WTC11 (cell line): ENCODE measurements at regions not wholly inside any gene's neighbourhood (a gene's known extent, or its start where the extent isn't known, plus 50 kb on each side); places are given as distances from the start of the nearest gene placed in this dataset.
"Not testable (repeated sequence)": the region's sequence is repeated elsewhere in the genome, so short reads cannot be mapped to it uniquely, and the experiment has no call there.

Source experiments
- ATAC-seq: fragments of 200-7000 bp; cut with Tn5 transposase; 2 replicates; pipeline ENCODE4 v1.10.0; 2021; ENCODE audit warnings: mild to moderate bottlenecking, moderate library complexity
- CTCF ChIA-PET: fragments of 300-600 bp; sonication (Branson Sonifier 250); formaldehyde crosslinking; loops from one replicate; lab custom pipeline; 2021; ENCODE audit warnings: antibody characterized with exemption; lab: Charles Lee
- POLR2A ChIA-PET: fragments of 350-600 bp; sonication (Branson Sonifier 250); formaldehyde crosslinking; loops from one replicate; lab custom pipeline; 2021; ENCODE audit warnings: antibody characterized with exemption; lab: Charles Lee
- DNase-seq: peaks from one replicate; pipeline ENCODE4 v3.0.0; 2021; ENCODE audit warnings: low spot score
- H3K27ac Mint-ChIP-seq: 2 replicates; pipeline ENCODE4 v1.8.0; 2021; ENCODE audit warnings: mixed read lengths
- H3K27me3 Mint-ChIP-seq: 2 replicates; pipeline ENCODE4 v1.8.0; 2021; ENCODE audit warnings: low read depth, mild to moderate bottlenecking, moderate library complexity, mixed read lengths
- H3K36me3 Mint-ChIP-seq: 2 replicates; pipeline ENCODE4 v1.8.0; 2021; ENCODE audit warnings: mixed read lengths
- H3K4me1 Mint-ChIP-seq: 2 replicates; pipeline ENCODE4 v1.8.0; 2022; ENCODE audit warnings: mixed read lengths
- H3K4me3 Mint-ChIP-seq: 2 replicates; pipeline ENCODE4 v1.8.0; 2021; ENCODE audit warnings: mild to moderate bottlenecking, moderate library complexity, mixed read lengths
- H3K9me3 Mint-ChIP-seq: 2 replicates; pipeline ENCODE4 v1.8.0; 2021; ENCODE audit warnings: mixed read lengths
- ATF2 ChIP-seq: sonication (generic); formaldehyde crosslinking; IDR thresholded peaks from 2 replicates; pipeline ENCODE4 v1.8.1; 2022; ENCODE audit warnings: low read depth, missing genetic modification reagents, borderline replicate concordance
- EMX1 ChIP-seq: fragments of 250-450 bp; sonication (Bioruptor Pico); IDR thresholded peaks from 2 replicates; pipeline ENCODE4 v1.8.0; 2021; ENCODE audit warnings: mild to moderate bottlenecking
- ETV6 ChIP-seq: sonication (generic); formaldehyde crosslinking; IDR thresholded peaks from 2 replicates; pipeline ENCODE4 v1.8.1; 2022; ENCODE audit warnings: mild to moderate bottlenecking, missing genetic modification reagents
- FOXJ3 ChIP-seq: sonication (generic); formaldehyde crosslinking; IDR thresholded peaks from 2 replicates; pipeline ENCODE4 v1.9.0; 2021; ENCODE audit warnings: missing genetic modification reagents, mild to moderate bottlenecking, borderline replicate concordance
- FOXK1 ChIP-seq: sonication (generic); formaldehyde crosslinking; IDR thresholded peaks from 2 replicates; pipeline ENCODE4 v1.8.0; 2022; ENCODE audit warnings: mild to moderate bottlenecking, moderate library complexity, missing genetic modification reagents
- FOXP1 ChIP-seq: sonication (generic); formaldehyde crosslinking; IDR thresholded peaks from 2 replicates; pipeline ENCODE4 v1.8.0; 2022; ENCODE audit warnings: missing genetic modification reagents, mild to moderate bottlenecking, moderate library complexity, borderline replicate concordance
- GRHL2 ChIP-seq: fragments of 250-450 bp; sonication (Bioruptor Pico); IDR thresholded peaks from 2 replicates; pipeline ENCODE4 v1.8.0; 2022; ENCODE audit warnings: mild to moderate bottlenecking, moderate library complexity; ENCODE audit not compliant: insufficient replicate concordance, severe bottlenecking
- HMGXB4 ChIP-seq: sonication (generic); formaldehyde crosslinking; IDR thresholded peaks from 2 replicates; pipeline ENCODE4 v1.8.1; 2023; ENCODE audit warnings: mild to moderate bottlenecking, moderate library complexity, missing genetic modification reagents
- MLX ChIP-seq: sonication (generic); formaldehyde crosslinking; IDR thresholded peaks from 2 replicates; pipeline ENCODE4 v1.8.1; 2023; ENCODE audit warnings: mild to moderate bottlenecking, missing genetic modification reagents, moderate library complexity
- RELA ChIP-seq: sonication (generic); formaldehyde crosslinking; IDR thresholded peaks from 2 replicates; pipeline ENCODE4 v1.8.1; 2022; ENCODE audit warnings: missing genetic modification reagents, mild to moderate bottlenecking, borderline replicate concordance
- RORB ChIP-seq: fragments of 250-450 bp; sonication (Bioruptor Pico); IDR thresholded peaks from 2 replicates; pipeline ENCODE4 v1.9.0; 2021; ENCODE audit warnings: mild to moderate bottlenecking
- SMAD4 ChIP-seq: sonication (generic); formaldehyde crosslinking; IDR thresholded peaks from 2 replicates; pipeline ENCODE4 v1.8.0; 2022; ENCODE audit warnings: mild to moderate bottlenecking, missing genetic modification reagents
- SP1 ChIP-seq: sonication (generic); formaldehyde crosslinking; conservative IDR thresholded peaks from 2 replicates; pipeline ENCODE4 v1.8.1; 2022; ENCODE audit warnings: missing genetic modification reagents
- ZMAT4 ChIP-seq: fragments of 250-450 bp; sonication (Bioruptor Pico); IDR thresholded peaks from 2 replicates; pipeline ENCODE4 v1.9.0; 2021; ENCODE audit warnings: mild to moderate bottlenecking
- ZNF121 ChIP-seq: sonication (generic); formaldehyde crosslinking; IDR thresholded peaks from 2 replicates; pipeline ENCODE4 v1.8.0; 2023; ENCODE audit warnings: missing genetic modification reagents
- ZNF219 ChIP-seq: sonication (generic); formaldehyde crosslinking; IDR thresholded peaks from 2 replicates; pipeline ENCODE4 v1.8.0; 2023; ENCODE audit warnings: missing genetic modification reagents, mild to moderate bottlenecking, borderline replicate concordance
- ZNF263 ChIP-seq: sonication (generic); formaldehyde crosslinking; IDR thresholded peaks from 2 replicates; pipeline ENCODE4 v1.8.1; 2022; ENCODE audit warnings: low read depth, mild to moderate bottlenecking, moderate library complexity, missing genetic modification reagents
- ZNF396 ChIP-seq: fragments of 250-450 bp; sonication (Bioruptor Pico); IDR thresholded peaks from 2 replicates; pipeline ENCODE4 v1.8.0; 2021; ENCODE audit warnings: mild to moderate bottlenecking, moderate library complexity, borderline replicate concordance
- ZSCAN18 ChIP-seq: fragments of 250-450 bp; sonication (Bioruptor Pico); IDR thresholded peaks from 2 replicates; pipeline ENCODE4 v2.1.2; 2022; ENCODE audit warnings: mild to moderate bottlenecking, moderate library complexity

- TF ChIP-seq HMGXB4 (CRISPR knock-in tag) (no peak), GRHL2 (CRISPR knock-in tag) (no peak)
Measured at GRCh38 chr10:81600185-81600584, 274.8 kb upstream of the NRG3 start (continued).

- ChIA-PET CTCF (no interaction called here), POLR2A (no interaction called here)
- DNase-seq (no peak), ATAC-seq (no peak)
- Mint-ChIP-seq H3K9me3 (no peaks in the 10 kb centered on the region), H3K27me3 (no peaks in the 10 kb centered on the region), H3K36me3 (no peaks in the 10 kb centered on the region), H3K4me1 (peaks cover 7% of the 10 kb centered on the region), H3K27ac (no peak overlapping the region), H3K4me3 (no peak overlapping the region)
- TF ChIP-seq ZMAT4 (CRISPR knock-in tag) (no peak), ATF2 (CRISPR knock-in tag) (no peak), ETV6 (no peak), FOXK1 (CRISPR knock-in tag) (no peak), RORB (no peak), SMAD4 (CRISPR knock-in tag) (no peak), ZNF121 (CRISPR knock-in tag) (no peak), EMX1 (CRISPR knock-in tag) (no peak), MLX (no peak), ZNF263 (CRISPR knock-in tag) (no peak), RELA (no peak), ZNF219 (no peak), FOXP1 (CRISPR knock-in tag) (no peak), FOXJ3 (CRISPR knock-in tag) (no peak), SP1 (CRISPR knock-in tag) (no peak), ZNF396 (CRISPR knock-in tag) (no peak), ZSCAN18 (CRISPR knock-in tag) (no peak)
Measured at GRCh38 chr10:81603106-81603620, 271.8 kb upstream of the NRG3 start.

GRCh38 chr10:81644485-81644884 lies 230.5 kb upstream of the NRG3 start:
- H3K27me3 Mint-ChIP-seq, H3K36me3 Mint-ChIP-seq, POLR2A ChIA-PET, H3K4me3 Mint-ChIP-seq, H3K4me1 Mint-ChIP-seq, DNase-seq, H3K27ac Mint-ChIP-seq, ATAC-seq, CTCF ChIA-PET: not testable (repeated sequence)
- H3K9me3 Mint-ChIP-seq = peaks cover 27% of the 10 kb centered on the region
